ENCODE measurements at regions not wholly inside any gene's neighbourhood (a gene's known extent, or its start where the extent isn't known, plus 50 kb on each side); places are given as distances from the start of the nearest gene placed in this dataset.

GRCh38 chr2:172671501-172671900, 64.1 kb upstream of the RAPGEF4 start:
- H3K9me3 ChIP-seq (replicated peaks in 1 of 2; ENCODE audit: control insufficient read depth in 1 of 2, insufficient read depth in 1 of 2, low read length in 2 of 2): no peaks in the 10 kb centered on the region
- no peak for DNase-seq
- no peaks in the 10 kb centered on the region for H3K27me3 ChIP-seq (ENCODE audit: control insufficient read depth in 2 of 2, insufficient read depth in 2 of 2, low read length in 2 of 2)
- H2AFZ ChIP-seq (ENCODE audit: insufficient read depth, low read depth, low read length, poor library complexity, severe bottlenecking): no peak overlapping the region
- intact Hi-C loops (cut with micrococcal nuclease): no loop called here
- H3K4me2 ChIP-seq (replicated peaks; ENCODE audit: extremely low read depth, low read length, poor library complexity, severe bottlenecking): no peak overlapping the region
- H3K27ac Mint-ChIP-seq: no peak overlapping the region
- no CpG with 5 or more reads among the region's 1 CpG for WGBS (ENCODE audit: insufficient coverage)
- H3K4me1 Mint-ChIP-seq: peaks cover 6% of the 10 kb centered on the region
- H3K27me3 Mint-ChIP-seq (ENCODE audit: low read depth in 3 of 3): peaks cover 1 to 13% (median 12%) of the 10 kb centered on the region in 3 donors
- no peaks in the 10 kb centered on the region for H3K79me2 ChIP-seq (ENCODE audit: insufficient read depth, low read length)
- no peak overlapping the region for H3K9ac ChIP-seq (ENCODE audit: insufficient read depth, low read length, poor library complexity, severe bottlenecking)
- no peak overlapping the region for H3K4me3 Mint-ChIP-seq
- peaks cover 2 to 16% (median 5%) of the 10 kb centered on the region in 7 donors for H3K9me3 Mint-ChIP-seq
- no peaks in the 10 kb centered on the region for H3K4me1 ChIP-seq (ENCODE audit: control insufficient read depth in 1 of 2, insufficient read depth in 2 of 2, low read length in 2 of 2)
- TF ChIP-seq CTCF (IDR thresholded peaks at IDR 0.05): no peak
- H3K36me3 ChIP-seq (replicated peaks in 1 of 2; ENCODE audit: control insufficient read depth in 1 of 2, insufficient read depth in 2 of 2, low read length in 2 of 2): no peaks in the 10 kb centered on the region
- H3K27ac ChIP-seq (ENCODE audit: low read depth in 1 of 2, low read length in 2 of 2): no peak overlapping the region
- no peaks in the 10 kb centered on the region for H3K36me3 Mint-ChIP-seq
- H3K4me3 ChIP-seq (replicated peaks in 1 of 3; ENCODE audit: low read depth in 2 of 3, low read length in 3 of 3): no peak overlapping the region
- H4K20me1 ChIP-seq (ENCODE audit: insufficient read depth, low read length): no peaks in the 10 kb centered on the region

- no peaks in the 10 kb centered on the region for H3K4me1 ChIP-seq (ENCODE audit: control insufficient read depth in 1 of 2, insufficient read depth in 2 of 2, low read length in 2 of 2)
- no peak overlapping the region for H3K4me3 ChIP-seq (replicated peaks in 1 of 3; ENCODE audit: low read depth in 2 of 3, low read length in 3 of 3)
- Mint-ChIP-seq H3K27me3 (ENCODE audit: low read depth in 3 of 3) (peaks cover 1 to 14% (median 12%) of the 10 kb centered on the region in 3 donors), H3K27ac (no peak overlapping the region), H3K9me3 (peaks cover 0 to 12% (median 4%) of the 10 kb centered on the region in 7 donors), H3K4me3 (no peak overlapping the region), H3K36me3 (no peaks in the 10 kb centered on the region), H3K4me1 (peaks cover 6% of the 10 kb centered on the region)
- no peak overlapping the region for H3K4me2 ChIP-seq (replicated peaks; ENCODE audit: extremely low read depth, low read length, poor library complexity, severe bottlenecking)
- no CpG with 5 or more reads among the region's 1 CpG for WGBS (ENCODE audit: insufficient coverage)
- no peak overlapping the region for H2AFZ ChIP-seq (ENCODE audit: insufficient read depth, low read depth, low read length, poor library complexity, severe bottlenecking)
- no peaks in the 10 kb centered on the region for H3K9me3 ChIP-seq (replicated peaks in 1 of 2; ENCODE audit: control insufficient read depth in 1 of 2, insufficient read depth in 1 of 2, low read length in 2 of 2)
- no peaks in the 10 kb centered on the region for H3K36me3 ChIP-seq (replicated peaks in 1 of 2; ENCODE audit: control insufficient read depth in 1 of 2, insufficient read depth in 2 of 2, low read length in 2 of 2)
- H3K9ac ChIP-seq (ENCODE audit: insufficient read depth, low read length, poor library complexity, severe bottlenecking): no peak overlapping the region
- no peaks in the 10 kb centered on the region for H3K27me3 ChIP-seq (ENCODE audit: control insufficient read depth in 2 of 2, insufficient read depth in 2 of 2, low read length in 2 of 2)
- intact Hi-C loops (cut with micrococcal nuclease): no loop called here
- no peak for TF ChIP-seq CTCF (IDR thresholded peaks at IDR 0.05)
- no peak overlapping the region for H3K27ac ChIP-seq (ENCODE audit: low read depth in 1 of 2, low read length in 2 of 2)
- H3K79me2 ChIP-seq (ENCODE audit: insufficient read depth, low read length): no peaks in the 10 kb centered on the region
- DNase-seq: no peak
- no peaks in the 10 kb centered on the region for H4K20me1 ChIP-seq (ENCODE audit: insufficient read depth, low read length)
Measured at GRCh38 chr2:172672114-172672513, 63.5 kb upstream of the RAPGEF4 start.
